ENCODE measurements at regions not wholly inside any gene's neighbourhood (a gene's known extent, or its start where the extent isn't known, plus 50 kb on each side); places are given as distances from the start of the nearest gene placed in this dataset.

- DNase-seq = no peak
Measured at GRCh38 chr2:20523799-20524187, 76.9 kb downstream of the RHOB start.

DNA sequence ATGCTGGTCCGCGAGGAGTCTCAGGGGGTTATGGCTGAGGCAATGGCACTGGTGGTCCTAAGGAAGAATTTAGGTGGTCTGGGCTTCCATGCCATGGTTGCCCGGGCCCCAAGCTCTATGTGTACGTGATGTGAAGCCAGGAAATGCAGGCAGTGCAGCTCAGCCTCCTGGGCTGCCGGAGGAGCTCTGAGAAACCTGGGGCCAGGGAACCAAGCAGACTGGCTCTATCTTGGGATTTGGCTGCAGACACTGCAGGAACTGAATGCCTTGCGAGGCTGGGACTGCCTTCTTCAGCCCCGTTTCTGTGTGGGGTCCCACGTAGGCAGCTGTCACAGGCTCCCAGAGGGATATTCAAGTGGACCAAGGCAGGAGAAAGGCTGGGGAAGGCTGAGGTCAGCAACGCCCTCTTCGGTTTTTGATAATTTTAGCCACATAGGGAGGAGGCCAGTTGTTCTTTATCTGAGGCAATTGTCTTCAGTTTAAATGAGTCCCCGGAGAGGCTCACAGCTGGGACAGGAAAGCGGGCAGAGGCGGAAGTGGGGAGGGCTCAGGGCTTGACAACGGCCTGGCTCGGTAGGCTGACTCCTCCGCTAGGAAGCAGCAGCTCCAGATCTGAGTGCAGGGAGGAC lies 77.7 kb downstream of the RHOB start:
- DNase-seq = no peak

DNA sequence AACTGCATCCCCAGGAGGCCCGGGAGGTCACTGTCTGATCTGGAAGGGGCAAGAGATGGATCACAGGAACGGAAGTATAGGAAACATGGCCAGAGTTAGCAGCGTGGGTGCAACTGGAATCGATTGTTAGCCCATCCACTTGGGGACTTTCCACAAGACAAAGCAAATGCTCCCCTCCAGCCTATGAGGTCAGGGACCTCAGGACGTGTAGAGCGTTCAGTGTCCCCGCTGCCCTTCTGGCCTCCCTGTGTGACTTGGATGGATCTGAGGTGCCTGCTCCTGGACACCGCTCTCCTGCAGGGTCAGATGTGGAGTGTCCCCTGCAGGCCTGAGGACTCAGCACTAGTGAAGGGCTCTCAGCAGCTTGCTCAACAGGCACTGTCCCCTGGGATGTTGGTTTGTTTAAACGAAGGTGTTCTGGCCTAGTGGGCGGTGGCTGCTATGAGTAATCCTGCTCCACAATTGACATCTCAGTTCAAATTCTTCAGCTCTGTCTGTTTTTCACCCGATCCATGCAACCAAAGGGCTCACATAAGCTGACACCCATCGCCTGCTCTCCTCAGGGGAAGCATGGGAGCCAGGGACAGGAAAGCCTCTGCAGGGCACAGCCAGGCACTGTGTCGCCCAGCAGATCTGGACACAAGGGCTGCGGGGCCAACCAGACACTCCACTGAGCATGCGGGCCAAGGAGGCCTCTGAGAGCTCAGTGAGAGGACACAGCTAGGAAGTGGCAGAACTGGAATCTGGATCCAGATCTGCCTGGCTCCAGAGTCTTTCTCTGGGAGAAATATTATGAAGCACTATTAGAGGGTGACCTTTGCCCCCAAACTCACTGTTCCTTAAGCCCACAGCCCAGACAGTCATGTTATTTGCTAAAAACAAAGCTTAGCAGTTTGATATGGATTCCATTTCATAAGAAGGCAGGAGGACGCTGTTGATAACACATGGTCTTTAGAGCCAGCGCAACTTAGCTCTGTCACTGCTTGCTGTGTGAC lies 78.5 kb downstream of the RHOB start:
- DNase-seq = no peak

GRCh38 chr2:20526160-20526559 lies 79.3 kb downstream of the RHOB start:
- no peak for DNase-seq

GRCh38 chr2:20526708-20527107 lies 79.8 kb downstream of the RHOB start:
- peak; percentile 56 for DNase-seq

DNA sequence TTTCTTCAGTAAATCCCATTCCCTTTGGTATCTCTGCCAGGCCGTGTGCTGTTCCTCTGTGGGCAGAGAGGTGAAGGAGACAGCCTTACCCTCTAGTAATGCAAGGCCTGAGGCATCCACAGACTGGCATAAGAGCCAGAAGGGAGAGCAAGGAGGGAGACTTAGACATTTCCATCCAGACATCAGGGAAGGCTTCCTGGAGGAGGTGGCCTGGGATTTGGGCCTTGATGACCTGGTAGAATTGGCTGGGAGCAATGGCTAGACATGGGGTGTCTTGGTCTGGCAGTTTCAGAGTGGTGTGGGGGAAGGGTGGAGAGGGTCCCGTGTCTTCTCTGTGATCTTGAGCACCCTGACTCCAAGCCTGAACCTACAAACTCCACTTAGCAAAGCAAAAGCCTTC lies 81.8 kb downstream of the RHOB start:
- no peak for DNase-seq

DNA sequence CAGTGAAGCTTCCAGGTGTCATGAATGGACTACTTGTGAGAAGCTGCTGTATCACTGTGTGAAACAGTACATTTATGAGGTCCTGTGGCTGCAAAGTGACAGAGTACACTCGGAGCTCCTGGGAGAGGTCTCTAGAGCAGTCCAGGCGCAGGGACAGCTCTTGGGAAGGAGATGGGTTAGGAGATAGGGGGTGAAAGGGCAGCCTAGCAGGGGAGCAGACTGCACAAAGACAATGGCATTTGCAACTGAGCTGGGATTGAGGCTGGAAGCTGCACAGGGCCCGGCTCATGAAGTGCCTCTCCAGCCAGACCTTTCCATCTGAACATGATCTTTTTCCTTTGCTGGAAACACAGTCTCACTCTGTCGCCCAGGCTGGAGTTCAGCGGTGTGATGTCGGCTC lies 83.6 kb downstream of the RHOB start:
- no peak for DNase-seq

DNA sequence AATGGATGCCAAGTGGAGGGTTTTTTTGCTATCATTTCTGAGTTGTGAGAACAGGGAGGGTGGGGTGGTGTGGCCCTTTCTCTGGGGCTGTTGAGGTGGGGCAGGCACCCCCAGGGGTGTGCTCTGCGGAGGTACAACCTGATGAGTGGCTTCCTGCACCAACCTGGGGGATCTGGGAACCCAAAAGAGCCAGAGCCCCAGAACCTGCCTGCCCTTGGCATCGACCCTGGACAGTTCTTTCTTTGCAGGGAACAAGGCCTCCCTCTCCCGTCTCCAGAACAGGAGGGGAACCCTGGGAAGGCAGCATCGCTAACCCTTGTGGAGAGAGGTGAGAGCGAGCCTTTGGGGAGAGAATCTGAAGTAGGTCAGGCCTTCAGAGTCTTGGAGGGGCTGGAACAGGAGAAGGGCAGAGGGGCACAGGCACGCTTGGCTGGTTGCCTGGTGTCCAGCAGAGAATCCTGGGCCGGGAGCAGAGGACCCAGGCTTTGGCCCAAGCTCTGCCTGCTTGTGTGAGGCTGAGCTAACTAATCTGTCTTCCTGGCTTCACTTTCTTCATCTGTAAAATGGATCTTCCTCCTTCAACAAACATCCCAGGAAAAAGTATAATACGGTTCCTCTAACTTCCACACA lies 84.9 kb downstream of the RHOB start:
- no peak for DNase-seq

- DNase-seq = no peak
Measured at GRCh38 chr2:20532634-20533437, 86.0 kb downstream of the RHOB start.

GRCh38 chr2:20533993-20534622 lies 87.2 kb downstream of the RHOB start:
- DNase-seq = no peak

- DNase-seq = no peak
Measured at GRCh38 chr2:20534913-20535801, 88.3 kb downstream of the RHOB start.

DNA sequence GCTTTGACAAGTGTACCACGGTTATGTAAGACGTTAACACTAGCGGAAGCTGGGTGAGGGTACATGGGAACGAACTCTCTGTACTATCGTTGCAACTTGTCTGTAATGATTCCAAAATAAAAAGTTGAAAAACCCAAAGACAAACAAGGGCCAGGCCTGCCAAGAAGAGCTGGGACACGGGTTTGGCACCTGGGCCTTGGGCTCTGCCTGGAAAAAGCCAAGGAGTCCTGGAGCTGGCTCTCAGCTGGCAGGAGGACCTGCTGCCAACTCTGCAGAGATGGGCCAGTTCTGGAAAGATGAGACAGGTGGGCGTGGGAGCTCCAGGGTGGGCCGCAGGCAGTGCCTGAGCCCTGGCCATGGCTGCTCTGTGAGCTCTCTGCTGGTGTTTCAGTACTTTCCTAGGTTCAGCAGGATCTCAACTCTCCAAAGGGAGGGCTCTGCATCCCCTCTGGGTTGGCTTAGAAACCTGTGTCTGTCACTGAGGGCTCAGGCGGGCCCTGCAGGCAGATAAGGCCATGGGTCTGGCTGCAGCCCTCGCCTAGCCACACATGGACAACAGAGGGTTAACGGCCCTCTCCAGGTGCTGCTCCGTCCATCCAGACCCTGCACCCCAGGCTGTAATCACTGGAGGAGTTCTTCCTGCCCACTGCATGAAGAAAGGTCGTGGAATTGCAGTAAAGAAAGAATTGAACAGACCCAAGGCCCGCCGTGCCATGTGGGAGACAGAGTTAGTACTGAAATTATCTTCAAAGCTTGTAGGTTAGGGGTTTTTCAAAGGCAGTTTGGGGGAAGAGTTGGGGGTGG lies 89.9 kb downstream of the RHOB start:
- no peak for DNase-seq

DNA sequence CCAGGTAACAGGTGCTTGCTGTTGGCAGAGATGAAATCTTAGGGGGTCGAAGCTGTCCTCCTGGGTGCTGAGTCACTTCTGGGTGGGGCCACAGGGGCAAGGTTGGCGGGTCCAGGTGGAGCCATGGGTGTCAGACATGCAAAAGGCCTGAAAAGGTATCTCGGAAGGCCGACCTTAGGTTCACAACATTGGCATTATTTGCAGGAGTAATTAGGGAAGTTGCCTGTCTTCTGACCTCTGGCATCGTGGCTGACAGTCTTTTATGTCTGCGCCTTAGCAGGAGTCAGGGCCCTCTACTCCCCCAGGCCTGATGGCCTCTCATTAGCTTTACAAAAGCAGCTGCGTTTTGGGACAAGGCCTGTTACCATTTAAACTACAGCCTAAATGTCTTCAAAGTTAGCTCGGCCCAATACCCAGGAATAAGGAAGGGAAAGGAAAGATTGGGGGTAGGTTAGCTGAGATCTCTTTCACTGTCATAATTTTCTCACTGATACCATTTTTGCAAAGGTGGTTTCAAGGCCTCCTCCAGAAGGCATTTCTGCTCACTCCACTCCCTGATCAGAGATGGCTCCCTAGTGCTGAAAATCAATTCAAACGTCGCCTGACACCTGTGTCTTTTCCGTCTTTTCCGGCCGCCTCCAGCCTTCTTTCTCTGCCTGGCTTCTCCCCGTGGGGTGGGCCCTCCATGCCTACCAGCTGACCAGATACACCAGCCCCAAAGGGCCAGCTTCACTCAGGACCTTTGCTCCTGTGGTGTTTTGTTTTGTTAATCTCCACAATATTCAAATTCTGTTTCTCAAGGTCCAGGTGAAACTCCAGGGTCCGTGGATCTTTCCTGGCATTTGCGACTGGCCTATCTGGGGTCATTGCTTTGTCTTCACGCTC lies 90.8 kb downstream of the RHOB start:
- no peak for DNase-seq

DNA sequence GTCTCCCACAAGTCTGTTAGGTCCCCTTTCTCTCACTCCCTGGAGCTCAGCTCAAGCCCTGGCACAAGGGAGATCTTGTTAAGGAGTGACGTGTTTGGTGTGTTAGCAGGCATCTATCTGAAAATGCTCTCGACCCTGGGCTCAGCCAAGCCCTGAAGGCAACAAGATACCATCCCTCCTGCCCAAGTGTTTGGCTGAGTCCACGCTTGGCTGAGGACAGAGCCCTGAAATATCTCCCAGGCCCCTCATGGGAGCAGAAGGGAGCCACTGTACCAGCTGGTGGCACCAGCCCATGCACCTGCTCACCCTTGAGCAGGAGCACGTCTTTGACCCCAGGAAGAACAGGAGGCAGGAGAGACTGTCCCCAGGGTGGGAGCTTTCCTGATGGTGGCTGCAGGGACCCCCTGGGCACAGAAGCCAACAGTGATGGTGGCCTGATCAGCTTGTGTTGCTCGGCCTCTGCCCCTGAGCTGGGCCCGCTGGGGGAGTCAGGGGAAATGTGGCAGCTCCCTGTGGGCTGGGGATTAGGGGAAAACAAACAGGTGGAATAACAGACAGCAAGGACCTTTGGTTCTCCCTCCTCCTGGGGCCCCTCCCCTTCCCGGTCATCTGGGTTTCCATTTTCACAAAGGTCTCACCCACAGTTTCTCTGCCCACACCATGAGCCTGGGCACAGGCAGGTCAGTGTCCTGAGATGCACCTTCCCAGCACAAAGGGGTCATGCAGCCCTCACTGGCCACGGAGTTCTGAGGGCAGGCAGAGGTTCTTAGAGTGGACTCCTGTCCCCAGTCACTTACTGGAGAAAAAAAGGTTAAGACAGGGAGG lies 91.6 kb downstream of the RHOB start:
- DNase-seq = peak; percentile 67

DNA sequence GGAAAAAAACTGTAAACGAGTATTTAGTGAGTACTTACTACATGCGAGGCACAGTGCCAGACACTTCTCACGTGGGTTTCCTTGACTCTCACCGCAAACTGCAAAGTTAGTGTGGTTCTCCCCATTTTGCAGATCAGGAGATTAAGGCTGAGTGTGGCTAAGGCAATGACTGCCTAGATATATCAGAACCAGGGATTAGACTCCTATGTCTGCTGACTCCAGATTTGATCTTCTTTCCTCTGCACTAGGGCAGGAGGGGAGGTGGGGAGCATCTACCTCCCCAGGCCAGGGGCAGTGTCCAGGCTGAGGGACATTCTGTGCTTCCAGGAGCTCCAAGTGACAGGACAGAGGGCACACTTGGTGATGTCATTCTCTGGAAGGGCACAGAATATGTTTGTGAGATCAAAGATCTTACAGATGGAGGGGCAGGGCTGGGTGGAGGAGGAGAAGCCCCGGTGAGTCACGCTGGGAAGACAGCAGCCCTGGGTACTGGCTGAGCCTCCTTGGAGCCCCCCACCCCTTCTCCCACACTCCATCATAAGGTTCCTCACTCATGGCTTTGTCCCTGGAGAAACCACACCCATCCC lies 92.4 kb downstream of the RHOB start:
- no peak for DNase-seq

DNA sequence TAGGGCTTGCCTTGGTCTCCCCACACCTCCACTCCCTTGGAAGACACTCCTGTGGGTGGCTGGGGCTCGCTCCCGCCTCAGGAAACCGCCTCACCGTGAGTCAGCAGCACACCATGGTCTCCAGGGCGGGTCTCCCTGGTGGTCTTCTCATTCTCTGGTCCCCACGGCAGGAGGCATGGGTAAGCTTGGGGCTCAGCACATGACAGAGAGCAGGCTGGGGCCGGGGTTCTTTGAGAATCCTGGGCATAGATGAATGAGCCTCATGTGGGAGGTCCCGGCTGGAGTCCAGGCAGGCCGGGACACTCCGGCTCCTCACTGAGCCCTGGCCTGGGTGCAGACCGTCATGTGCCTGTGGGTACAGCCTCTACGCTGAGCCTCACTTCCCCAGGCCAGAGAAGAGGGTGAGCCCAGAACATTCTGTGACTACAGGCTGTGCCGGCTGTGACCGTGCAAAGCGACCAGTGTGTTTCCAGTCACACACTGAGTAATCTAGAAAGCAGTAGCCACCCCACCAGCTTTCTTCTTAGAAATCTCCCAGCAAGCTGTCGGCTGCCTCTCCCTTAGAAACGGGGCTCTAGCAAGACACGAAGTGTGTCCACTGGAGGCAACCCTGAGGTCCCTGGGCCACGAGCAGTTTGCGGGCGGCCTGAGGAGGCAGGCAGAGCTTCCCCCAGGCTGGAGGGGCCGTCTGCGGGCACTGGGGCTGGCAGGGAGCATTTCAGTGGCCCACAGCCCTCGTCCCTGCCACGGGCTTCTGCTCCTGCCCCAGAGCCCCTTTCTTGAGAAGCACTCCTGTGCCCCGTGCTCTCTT lies 93.1 kb downstream of the RHOB start:
- no peak for DNase-seq

- no peak for DNase-seq
Measured at GRCh38 chr2:20540587-20541293, 93.9 kb downstream of the RHOB start.

Measured in DMS79 treated with DMSO at 0.1 percent for 48 hours (cell line).